K562 (cell line): ENCODE measurements at regions not wholly inside any gene's neighbourhood (a gene's known extent, or its start where the extent isn't known, plus 50 kb on each side); places are given as distances from the start of the nearest gene placed in this dataset.

ENCODE experiments used
- ADNP ChIP-seq: fragments of 200-800 bp; sonication (Bioruptor generic); IDR thresholded peaks from 2 replicates; pipeline ENCODE4 v1.6.1; 2016; ENCODE audit warnings: missing genetic modification characterization, missing compliant biosample characterization
- BMI1 ChIP-seq: fragments of 150-350 bp; IDR thresholded peaks from 2 replicates; pipeline ENCODE4 v1.6.1; 2014; ENCODE audit warnings: low read length
- CSDE1 ChIP-seq, 2 experiments: fragments of 450-650 bp; IDR thresholded peaks; 2 replicates each; pipeline ENCODE4 v1.6.1; 2016; ENCODE audit warnings: mild to moderate bottlenecking in 1 of 2
- MXI1 ChIP-seq: IDR thresholded peaks from 2 replicates; pipeline ENCODE4 v1.6.1; 2011; ENCODE audit warnings: low read depth, mild to moderate bottlenecking, improper control_type of control experiment, low read length
- NR4A1 ChIP-seq, 2 experiments: fragments of 250-450 bp in 1 of 2; fragments of 450-650 bp in 1 of 2; sonication (Bioruptor Pico) in 1 of 2; IDR thresholded peaks; 2 replicates each; pipeline versions ENCODE4 v1.4.0 to v1.6.1; 2016 to 2020; ENCODE audit warnings: mild to moderate bottlenecking in 2 of 2, missing compliant biosample characterization in 1 of 2, missing genetic modification characterization in 1 of 2, moderate library complexity in 1 of 2
- RBM15 ChIP-seq: fragments of 200-400 bp; formaldehyde crosslinking; IDR thresholded peaks from 2 replicates; pipeline ENCODE4 v1.6.1; 2018; ENCODE audit warnings: mild to moderate bottlenecking, low read length, moderate library complexity; ENCODE audit not compliant: insufficient read depth
- RFX1 ChIP-seq: fragments of 450-650 bp; IDR thresholded peaks from 2 replicates; pipeline ENCODE4 v1.6.1; 2016; ENCODE audit warnings: mild to moderate bottlenecking, moderate library complexity
- TBL1XR1 ChIP-seq, 2 experiments: IDR thresholded peaks; 2 replicates each; pipeline ENCODE4 v1.6.1; 2012; ENCODE audit warnings: improper control_type of control experiment in 2 of 2, low read length in 2 of 2, mild to moderate bottlenecking in 1 of 2
- TF ChIP-seq, protein P1 (sequence below): sonication (generic); formaldehyde crosslinking; IDR thresholded peaks from 2 replicates; pipeline ENCODE4 v1.8.0; 2023; ENCODE audit warnings: missing genetic modification reagents, mild to moderate bottlenecking, borderline replicate concordance
- TF ChIP-seq, protein P2 (sequence below), 2 experiments: fragments of 450-650 bp; IDR thresholded peaks; 2 replicates each; pipeline ENCODE4 v1.6.1; 2016
- TF ChIP-seq, protein P3 (sequence below): sonication (generic); formaldehyde crosslinking; IDR thresholded peaks from 2 replicates; pipeline ENCODE4 v1.8.0; 2023; ENCODE audit warnings: mild to moderate bottlenecking, missing genetic modification reagents

DNA sequence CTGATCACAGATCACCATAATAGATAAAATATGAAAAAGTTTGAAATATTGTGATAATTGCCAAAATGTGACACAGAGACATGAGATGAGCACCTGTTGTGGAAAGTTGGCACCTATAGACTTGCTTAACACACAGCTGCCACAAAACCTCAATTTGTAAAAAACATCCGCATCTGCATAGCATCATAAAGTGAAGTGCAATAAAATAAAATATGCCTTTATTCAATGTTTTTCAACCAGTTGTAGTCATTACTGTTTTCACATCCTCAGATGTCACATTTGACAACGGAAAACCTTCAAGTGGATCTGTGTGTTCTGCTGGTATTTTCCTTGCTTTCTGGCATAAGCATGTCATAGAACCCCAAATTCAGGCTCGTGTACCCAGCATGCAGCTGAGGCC, 50.2 kb upstream of the IFNGR1 start (continued):
- TF ChIP-seq, protein P1, sequence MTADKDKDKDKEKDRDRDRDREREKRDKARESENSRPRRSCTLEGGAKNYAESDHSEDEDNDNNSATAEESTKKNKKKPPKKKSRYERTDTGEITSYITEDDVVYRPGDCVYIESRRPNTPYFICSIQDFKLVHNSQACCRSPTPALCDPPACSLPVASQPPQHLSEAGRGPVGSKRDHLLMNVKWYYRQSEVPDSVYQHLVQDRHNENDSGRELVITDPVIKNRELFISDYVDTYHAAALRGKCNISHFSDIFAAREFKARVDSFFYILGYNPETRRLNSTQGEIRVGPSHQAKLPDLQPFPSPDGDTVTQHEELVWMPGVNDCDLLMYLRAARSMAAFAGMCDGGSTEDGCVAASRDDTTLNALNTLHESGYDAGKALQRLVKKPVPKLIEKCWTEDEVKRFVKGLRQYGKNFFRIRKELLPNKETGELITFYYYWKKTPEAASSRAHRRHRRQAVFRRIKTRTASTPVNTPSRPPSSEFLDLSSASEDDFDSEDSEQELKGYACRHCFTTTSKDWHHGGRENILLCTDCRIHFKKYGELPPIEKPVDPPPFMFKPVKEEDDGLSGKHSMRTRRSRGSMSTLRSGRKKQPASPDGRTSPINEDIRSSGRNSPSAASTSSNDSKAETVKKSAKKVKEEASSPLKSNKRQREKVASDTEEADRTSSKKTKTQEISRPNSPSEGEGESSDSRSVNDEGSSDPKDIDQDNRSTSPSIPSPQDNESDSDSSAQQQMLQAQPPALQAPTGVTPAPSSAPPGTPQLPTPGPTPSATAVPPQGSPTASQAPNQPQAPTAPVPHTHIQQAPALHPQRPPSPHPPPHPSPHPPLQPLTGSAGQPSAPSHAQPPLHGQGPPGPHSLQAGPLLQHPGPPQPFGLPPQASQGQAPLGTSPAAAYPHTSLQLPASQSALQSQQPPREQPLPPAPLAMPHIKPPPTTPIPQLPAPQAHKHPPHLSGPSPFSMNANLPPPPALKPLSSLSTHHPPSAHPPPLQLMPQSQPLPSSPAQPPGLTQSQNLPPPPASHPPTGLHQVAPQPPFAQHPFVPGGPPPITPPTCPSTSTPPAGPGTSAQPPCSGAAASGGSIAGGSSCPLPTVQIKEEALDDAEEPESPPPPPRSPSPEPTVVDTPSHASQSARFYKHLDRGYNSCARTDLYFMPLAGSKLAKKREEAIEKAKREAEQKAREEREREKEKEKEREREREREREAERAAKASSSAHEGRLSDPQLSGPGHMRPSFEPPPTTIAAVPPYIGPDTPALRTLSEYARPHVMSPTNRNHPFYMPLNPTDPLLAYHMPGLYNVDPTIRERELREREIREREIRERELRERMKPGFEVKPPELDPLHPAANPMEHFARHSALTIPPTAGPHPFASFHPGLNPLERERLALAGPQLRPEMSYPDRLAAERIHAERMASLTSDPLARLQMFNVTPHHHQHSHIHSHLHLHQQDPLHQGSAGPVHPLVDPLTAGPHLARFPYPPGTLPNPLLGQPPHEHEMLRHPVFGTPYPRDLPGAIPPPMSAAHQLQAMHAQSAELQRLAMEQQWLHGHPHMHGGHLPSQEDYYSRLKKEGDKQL (CRISPR knock-in tag) = no peak
- TF ChIP-seq BMI1 (no peak), CSDE1 (IDR thresholded peaks at IDR 0.05) (no peak), RBM15 (no peak), TBL1XR1 (IDR thresholded peaks at IDR 0.05; ENCODE audit: low read length in 2 of 2) (no peak), NR4A1 (CRISPR knock-in tag; IDR thresholded peaks at IDR 0.05) (no peak), NR4A1 (tag; IDR thresholded peaks at IDR 0.05) (no peak), ADNP (tag) (no peak), MXI1 (no peak), RFX1 (no peak)
- TF ChIP-seq, protein P2, sequence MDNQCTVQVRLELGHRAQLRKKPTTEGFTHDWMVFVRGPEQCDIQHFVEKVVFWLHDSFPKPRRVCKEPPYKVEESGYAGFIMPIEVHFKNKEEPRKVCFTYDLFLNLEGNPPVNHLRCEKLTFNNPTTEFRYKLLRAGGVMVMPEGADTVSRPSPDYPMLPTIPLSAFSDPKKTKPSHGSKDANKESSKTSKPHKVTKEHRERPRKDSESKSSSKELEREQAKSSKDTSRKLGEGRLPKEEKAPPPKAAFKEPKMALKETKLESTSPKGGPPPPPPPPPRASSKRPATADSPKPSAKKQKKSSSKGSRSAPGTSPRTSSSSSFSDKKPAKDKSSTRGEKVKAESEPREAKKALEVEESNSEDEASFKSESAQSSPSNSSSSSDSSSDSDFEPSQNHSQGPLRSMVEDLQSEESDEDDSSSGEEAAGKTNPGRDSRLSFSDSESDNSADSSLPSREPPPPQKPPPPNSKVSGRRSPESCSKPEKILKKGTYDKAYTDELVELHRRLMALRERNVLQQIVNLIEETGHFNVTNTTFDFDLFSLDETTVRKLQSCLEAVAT (IDR thresholded peaks at IDR 0.05) = no peak
- TF ChIP-seq, protein P3, sequence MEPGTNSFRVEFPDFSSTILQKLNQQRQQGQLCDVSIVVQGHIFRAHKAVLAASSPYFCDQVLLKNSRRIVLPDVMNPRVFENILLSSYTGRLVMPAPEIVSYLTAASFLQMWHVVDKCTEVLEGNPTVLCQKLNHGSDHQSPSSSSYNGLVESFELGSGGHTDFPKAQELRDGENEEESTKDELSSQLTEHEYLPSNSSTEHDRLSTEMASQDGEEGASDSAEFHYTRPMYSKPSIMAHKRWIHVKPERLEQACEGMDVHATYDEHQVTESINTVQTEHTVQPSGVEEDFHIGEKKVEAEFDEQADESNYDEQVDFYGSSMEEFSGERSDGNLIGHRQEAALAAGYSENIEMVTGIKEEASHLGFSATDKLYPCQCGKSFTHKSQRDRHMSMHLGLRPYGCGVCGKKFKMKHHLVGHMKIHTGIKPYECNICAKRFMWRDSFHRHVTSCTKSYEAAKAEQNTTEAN = no peak
